ENCODE measurements at regions not wholly inside any gene's neighbourhood (a gene's known extent, or its start where the extent isn't known, plus 50 kb on each side); places are given as distances from the start of the nearest gene placed in this dataset.
"Not testable (repeated sequence)": the region's sequence is repeated elsewhere in the genome, so short reads cannot be mapped to it uniquely, and the experiment has no call there.

DNA sequence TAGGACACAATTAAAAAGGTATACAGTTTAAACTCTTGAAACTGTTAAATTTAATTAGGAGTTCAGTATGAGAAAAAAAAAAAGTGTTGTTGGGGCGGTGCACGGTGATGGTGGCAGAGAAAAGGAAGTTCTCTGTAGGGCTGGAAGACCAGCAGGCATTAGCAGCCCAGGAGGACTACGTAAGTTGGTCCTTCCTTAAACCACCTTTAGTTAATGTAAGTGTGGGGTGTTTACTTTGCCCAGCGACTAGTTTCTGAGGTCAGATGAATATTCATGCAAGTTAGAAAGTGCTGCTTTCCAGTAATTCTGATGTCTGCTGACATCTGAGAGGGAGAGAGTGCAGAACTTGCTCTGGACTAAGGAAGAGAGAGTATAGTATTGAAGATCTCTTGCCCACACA lies 54.9 kb downstream of the NKX2-1 start:
- no peak for DNase-seq

DNA sequence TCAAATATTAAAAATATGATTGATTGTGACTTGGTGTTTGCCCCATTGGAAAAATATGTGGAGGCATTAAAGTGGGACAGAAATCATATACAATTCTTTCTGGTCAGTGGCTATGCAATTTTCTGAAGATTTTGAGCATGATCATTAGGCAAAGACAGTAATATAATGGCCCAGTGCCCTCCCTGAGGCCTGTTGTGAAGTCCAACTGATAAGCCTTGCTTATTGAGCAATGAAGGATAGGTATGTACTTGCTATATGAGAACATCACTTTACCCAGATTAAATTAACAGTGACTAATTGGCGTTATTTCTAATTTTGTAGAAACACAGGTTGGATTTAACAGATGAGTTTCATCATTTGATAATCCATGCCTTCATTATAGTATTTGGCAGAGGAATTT lies 57.1 kb downstream of the NKX2-1 start:
- DNase-seq: no peak

DNA sequence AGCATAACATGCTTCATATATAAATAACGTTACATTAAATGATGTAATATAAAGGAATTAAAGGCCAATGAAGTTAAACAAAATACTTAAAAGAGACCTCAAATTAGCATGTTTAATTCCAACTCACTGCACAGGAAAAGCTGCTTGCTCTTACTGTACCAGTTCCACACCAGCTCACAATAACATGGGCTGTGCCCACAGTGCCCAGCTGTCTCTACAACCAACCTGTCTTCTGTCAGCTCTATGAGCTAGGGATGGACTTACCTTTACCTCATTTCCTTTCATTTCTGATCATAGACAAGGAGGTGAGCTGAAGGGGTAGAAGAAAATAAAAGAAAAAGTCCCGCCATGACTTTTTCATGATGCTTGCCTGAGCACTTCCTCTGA lies 64.8 kb downstream of the NKX2-1 start:
- no peak for DNase-seq

- DNase-seq: no peak
Observed at GRCh38 chr14:36454599-36455240, 65.3 kb downstream of the NKX2-1 start.

DNA sequence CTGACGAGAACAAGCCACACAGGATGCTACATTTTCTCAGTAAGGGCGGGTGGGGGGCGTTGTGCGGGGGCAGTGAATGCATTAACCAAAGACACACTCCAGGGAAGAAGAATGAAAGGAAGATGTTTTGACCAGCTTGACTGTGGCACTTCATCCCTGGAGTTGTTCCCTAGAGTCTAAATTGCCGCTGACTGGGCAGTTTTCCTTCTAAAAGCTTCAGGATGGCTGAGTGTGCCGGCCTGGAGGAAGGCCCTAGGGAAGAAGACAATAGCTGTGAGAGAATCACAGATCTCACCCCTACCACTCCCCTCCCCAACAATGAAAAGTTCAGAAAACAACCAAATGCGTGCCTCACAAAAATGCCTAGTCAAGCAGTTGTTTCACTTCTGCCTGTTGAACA lies 67.2 kb downstream of the NKX2-1 start:
- DNase-seq: no peak

DNA sequence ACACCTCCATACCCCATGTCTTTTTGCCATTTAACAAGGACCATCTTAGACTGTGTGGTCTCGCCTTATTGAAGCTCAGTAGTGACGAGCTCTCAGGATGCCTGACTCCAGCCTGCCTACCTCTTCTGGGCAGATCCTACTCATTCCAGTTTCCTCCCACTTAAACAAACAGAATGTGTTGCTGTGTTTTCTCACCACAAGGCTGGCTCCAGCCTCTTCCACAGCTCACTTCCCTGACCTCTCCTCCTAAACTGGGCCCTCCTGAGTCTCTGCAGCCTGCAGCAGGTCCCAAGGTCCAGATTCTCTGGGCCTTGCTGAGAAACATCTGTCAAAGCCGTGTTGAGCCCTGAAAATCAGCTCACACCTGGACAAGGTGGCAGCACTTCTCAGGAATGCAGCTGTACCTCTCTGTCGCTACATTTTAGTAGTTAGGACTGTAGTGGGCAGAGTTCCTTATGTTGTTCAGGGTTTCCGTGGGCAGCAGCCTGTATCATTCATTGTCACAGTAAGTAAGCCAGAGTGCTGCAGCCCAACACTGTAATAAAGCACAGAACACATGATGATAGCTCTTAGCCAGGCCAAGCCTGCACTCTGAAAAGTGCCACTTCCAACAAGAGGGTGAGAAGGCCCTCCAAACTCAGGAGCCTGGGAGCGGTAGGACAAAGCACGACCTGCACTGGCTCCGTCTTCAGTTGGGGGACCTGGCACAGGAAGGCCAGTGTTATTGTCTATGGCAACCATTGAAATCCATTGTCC lies 68.5 kb downstream of the NKX2-1 start:
- DNase-seq: no peak

DNA sequence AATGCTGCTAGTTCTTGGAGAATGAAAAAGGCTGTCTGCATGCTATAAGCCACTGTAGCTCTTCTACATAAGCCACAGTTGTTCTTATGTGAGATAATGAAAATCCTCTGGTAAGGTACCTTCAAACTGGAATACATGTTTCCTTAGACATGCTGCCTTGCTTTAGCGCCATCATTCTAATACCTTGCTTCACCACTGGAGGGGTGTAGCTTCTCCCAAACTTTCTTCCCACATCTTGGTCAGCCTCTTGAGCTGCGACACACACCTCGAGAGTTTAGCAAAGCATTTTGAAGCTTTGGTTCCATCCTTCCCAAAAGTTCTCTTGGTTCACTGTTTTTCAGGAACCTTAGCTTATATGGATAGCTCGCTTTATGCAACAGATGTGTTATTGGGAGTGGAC lies 69.5 kb downstream of the NKX2-1 start:
- DNase-seq: no peak

DNA sequence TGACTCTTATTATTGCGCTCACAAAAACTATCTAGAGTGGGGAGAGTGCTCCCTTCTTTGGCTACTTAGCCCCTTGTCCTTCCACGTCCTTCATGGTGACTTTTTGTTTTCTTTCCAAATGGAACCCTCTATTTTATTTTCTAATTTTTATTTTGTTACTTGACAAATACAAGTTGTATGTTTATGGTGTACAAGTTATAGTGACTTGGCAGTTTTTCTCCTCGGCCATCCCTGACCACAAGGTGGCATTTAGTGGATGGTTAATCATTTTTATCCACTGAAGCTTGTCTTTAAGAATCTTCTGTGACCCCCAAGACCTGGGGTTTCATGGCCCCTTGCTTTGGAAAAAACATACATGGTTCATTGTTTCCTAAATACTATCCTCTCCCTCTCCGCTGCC lies 70.1 kb downstream of the NKX2-1 start:
- no peak for DNase-seq

- no peak for DNase-seq
Observed at GRCh38 chr14:36443374-36443773, 76.7 kb downstream of the NKX2-1 start.

- DNase-seq: no peak
Observed at GRCh38 chr14:36442824-36443241, 77.2 kb downstream of the NKX2-1 start.

DNA sequence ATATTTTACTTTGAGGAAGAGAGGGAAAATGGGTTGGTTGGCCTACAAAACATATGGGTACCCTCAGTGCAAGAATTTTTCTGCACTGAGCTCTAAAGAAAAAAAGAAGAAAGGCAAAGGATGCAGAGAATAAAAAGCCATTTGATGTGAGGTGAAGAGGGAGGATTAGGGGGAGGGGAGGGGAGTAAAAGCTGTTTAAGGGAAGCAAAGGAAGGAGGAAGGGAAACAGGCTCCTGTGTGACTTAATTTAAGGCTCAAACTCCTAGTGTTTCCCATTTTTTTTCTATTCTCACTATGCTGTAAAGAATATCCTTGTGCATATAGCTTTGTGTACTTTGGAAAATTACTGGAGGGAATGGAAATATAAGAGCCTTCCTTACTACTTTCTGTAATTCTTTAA lies 78.7 kb downstream of the NKX2-1 start:
- DNase-seq: no peak

- no peak for DNase-seq
Observed at GRCh38 chr14:36439766-36440165, 80.3 kb downstream of the NKX2-1 start.

- no peak for DNase-seq
Observed at GRCh38 chr14:36438883-36439282, 81.1 kb downstream of the NKX2-1 start.

DNA sequence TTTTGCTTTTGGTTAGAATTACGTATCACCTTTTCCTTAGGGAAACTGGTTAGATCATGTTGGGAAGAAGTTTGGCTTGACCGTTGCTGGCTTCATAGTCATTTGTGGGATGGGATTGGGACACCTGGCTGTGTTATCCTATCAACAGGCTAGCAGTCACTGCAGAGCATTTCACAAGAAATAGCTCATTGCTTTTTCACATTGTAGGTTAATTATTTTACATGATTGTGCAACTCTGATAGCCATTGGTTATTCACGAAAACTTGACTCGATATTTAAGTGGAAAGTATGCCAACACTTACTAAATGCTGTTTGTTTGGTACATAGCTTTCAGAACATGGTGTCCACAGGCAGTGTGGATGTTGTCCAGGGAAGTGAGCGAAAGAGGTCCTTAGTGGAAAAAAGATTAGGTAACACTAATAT lies 89.4 kb downstream of the NKX2-1 start:
- DNase-seq: no peak

DNA sequence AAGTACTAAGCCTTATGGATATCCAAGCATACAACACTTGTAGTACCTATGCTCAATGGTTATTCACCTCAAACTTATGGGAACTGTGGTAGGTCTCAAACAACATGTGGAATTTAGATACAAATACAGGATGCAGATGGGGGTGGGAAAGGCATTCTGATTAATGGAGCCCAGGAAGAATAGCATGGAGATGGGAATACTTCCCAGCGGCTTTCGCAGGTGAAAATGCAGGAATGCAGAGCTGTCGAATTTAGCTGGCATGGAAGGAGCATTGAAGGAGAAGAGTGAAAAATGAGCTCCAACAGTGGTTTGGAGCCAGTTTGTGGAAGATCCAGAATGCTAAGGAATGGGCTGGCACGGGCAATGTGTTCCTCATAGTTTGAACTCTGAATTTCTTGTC lies 89.9 kb downstream of the NKX2-1 start:
- no peak for DNase-seq

DNA sequence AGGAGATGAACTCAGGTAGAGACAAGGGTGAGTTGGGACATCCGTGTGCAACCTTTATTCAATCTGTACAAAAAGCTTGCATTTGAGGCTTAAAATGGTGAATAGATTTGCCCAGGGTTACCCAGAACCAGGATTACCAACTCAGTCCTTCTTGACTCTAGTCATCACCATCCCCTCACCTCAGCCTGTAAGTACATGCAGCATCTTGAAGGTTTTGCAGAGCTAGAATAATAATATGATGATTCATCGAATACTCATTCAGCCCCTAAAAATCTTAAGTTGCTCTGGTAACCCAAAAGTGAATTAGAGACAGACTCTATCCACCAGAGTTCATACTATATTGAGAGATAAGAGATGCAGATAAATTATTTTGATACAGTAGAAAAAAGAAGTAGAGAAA lies 90.3 kb downstream of the NKX2-1 start:
- DNase-seq: no peak

- no peak for DNase-seq
Observed at GRCh38 chr14:36428350-36428749, 91.7 kb downstream of the NKX2-1 start.

GRCh38 chr14:36426836-36427235 lies 93.2 kb downstream of the NKX2-1 start:
- DNase-seq: no peak

GRCh38 chr14:36426113-36426512 lies 93.9 kb downstream of the NKX2-1 start:
- DNase-seq: no peak

GRCh38 chr14:36424478-36425102 lies 95.4 kb downstream of the NKX2-1 start:
- no peak for DNase-seq

- no peak for DNase-seq
Observed at GRCh38 chr14:36423430-36423829, 96.6 kb downstream of the NKX2-1 start.

- DNase-seq: no peak
Observed at GRCh38 chr14:36420149-36420687, 99.8 kb upstream of the MBIP start.

DNA sequence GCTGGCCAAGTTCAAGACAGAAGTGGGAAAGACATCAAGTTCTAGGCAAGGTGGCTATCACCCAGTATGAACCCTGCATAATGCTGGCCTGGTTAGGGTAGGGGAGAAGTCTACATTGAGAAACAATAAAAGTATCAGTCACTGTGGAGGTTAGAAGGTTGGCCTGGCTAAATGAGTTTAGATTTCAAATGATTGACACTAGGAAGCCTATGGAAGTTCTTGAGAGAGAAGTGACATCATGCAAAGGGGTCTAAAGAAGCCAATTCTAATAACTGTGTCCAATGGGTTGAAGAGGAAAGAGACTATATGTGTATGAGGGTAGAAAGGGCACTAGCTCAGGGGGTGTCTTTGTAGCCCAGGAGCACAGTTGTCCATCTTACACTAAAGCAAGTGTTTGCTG lies 98.5 kb upstream of the MBIP start:
- DNase-seq: no peak

DNA sequence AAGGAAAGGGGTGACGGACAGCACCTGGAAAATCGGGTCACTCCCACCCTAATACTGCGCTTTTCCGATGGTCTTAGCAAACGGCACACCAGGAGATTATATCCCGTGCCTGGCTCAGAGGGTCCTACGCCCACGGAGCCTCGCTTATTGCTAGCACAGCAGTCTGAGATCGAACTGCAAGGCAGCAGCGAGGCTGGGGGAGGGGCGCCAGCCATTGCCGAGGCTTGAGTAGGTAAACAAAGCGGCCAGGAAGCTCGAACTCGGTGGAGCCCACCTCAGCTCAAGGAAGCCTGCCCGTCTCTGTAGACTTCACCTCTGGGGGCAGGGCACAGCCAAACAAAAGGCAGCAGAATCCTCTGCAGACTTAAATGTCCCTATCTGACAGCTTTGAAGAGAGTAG lies 91.5 kb upstream of the MBIP start:
- DNase-seq: not testable (repeated sequence)
